GM21447 (cell line): ENCODE measurements at regions not wholly inside any gene's neighbourhood (a gene's known extent, or its start where the extent isn't known, plus 50 kb on each side); places are given as distances from the start of the nearest gene placed in this dataset.
"Not testable (repeated sequence)": the region's sequence is repeated elsewhere in the genome, so short reads cannot be mapped to it uniquely, and the experiment has no call there.

Experiments used
- ATAC-seq: cut with Tn5 transposase; IDR thresholded peaks from one replicate; pipeline ENCODE4 v1.9.1; 2021; ENCODE audit not compliant: unreplicated experiment

GRCh38 chr6:137401088-137401487 is 93.1 kb downstream of the OLIG3 start:
- no peak for ATAC-seq

DNA sequence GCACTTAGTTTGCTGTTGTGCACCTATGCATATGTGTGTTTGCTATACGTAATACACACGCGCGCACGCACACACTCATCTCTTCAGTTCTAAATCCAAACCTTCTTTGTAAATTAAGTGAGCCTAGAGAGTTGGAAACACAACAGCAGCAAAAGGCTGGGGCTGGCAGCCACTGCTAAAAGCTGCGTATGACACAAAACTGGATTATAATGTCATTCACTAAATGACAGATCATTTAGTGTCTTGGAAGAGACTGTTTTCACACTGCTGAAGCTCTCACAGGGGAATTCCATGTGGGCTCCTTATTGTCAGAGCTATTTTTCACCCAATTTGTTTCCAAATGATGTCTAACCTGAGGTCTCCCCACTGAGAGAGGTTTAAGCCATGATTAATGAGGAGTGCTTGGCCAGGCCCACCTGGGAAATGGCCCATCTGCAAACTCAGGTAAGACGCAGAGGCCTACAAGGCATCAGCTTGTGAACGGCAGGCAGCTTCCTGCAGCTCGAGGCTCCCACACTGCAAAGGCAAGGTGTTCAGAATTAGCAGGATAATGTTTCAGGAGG is 94.2 kb downstream of the OLIG3 start:
- ATAC-seq, result no peak

DNA sequence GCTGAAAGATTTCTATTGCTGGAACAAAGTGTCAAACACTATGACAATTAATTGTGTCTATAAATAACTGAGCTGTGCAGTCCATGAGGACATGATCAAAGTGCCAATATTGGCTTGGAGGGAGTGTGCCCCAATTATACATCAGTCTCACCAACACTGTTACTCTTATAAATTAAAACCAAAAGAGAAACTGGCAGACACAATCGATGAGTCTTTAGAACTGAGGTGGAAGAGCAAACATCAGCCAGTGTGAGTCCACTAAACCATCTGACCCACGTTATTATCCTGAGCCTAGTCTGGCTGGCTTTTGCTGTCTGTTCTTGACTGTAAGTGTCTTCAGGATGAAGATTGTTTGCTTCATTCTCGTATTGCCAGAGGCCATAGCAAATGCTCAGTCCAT is 98.9 kb downstream of the OLIG3 start:
- ATAC-seq, result no peak

DNA sequence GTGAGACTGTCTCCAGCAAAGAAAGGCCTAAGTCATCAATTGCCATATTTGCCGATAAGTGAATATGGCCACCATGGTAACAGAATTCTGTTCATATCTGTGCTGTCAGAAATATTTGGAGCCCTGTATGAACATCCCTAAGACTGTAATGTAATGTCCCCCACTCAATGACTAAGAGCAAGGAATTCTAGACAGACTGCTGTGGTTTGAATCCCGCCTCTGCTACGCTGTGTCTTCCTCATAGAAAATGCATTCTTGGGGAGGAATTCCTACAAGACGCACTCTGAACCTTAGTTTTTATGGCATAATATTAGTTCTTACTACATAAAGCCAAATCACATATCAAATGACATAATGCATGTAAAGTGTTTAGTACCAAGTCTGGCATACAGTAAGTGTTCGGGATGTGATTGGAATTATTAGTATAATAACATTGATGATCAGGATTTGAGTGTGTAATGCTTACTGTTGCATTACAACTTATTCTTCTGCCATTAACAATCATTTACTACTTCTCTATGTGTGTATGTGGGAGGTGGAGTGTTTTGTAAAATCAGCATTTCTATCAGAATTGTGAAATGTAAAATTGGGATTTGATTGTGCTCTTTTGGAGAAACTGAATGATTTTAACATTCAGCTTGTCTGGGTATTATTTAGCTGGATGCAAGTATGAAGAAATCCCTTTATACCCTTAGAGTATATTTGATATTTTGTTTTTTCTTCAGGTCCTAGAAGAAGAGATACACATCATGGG is 103.0 kb downstream of the OLIG3 start:
- no peak for ATAC-seq

DNA sequence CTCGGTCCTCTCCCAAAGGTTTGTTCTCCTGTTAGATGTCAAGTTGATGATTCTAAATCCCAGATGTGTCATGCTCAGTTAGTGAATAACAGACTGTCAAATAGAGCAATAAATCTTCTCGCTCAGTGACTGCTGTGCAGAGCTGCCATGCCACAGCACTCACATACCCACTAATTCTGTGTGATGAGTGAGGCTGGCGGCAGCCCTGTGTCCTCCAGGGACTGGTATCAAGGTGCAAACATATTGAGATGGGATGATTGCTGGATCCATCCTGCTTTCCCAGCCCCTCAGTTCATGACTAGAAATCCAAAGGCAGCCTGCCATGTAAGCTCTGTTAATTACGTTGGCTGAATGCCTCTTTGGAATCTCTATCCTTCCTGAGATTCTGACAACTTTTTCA is 103.9 kb downstream of the OLIG3 start:
- ATAC-seq, result no peak

DNA sequence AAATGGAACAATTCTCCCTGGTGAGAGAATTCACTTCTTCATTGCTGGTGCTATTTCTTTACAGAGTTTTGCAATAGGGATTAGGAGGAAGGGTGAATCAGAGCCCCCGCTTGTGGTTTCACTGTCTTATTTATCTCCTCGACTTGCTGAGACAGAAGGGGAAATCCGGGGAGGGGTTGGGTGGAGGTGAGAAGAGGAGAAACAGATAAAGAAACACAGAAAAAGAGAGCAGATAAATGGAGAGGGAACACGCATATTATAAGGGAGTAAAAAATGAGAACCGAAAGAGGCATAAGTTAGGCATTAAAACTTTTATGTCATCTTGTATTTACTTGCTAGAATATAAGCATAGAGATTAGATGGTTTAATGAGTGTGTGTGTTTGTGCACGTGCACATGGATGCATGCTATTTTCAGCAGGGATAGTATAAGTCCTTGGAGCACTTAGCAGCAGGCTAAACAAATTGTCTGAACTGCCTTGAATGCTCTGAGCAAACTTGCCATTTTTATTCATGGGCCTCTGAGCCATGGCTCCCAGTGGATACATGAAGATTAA is 105.0 kb downstream of the OLIG3 start:
- peak; percentile 89 for ATAC-seq

GRCh38 chr6:137387096-137387764 is 107.0 kb downstream of the OLIG3 start:
- ATAC-seq, result no peak

DNA sequence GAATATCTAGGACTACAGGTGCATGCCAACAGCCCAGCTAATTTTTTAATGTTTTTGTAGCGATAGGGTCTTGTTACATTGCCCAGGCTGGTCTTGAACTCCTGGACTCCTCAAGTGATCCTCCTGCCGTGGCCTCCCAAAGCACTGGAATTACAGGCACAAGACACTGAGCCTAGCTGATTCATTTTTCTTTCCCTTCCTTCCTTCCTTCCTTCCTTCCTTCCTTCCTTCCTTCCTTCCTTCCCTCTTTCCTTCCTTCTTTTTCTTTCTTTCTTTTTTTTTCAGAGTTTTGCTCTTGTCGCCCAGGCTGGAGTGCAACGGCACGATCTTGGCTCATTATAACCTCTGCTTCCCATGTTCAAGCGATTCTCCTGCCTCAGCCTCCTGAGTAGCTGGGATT is 110.9 kb downstream of the OLIG3 start:
- ATAC-seq, result not testable (repeated sequence)

GRCh38 chr6:137378090-137378369 is 116.2 kb downstream of the OLIG3 start:
- no peak for ATAC-seq

DNA sequence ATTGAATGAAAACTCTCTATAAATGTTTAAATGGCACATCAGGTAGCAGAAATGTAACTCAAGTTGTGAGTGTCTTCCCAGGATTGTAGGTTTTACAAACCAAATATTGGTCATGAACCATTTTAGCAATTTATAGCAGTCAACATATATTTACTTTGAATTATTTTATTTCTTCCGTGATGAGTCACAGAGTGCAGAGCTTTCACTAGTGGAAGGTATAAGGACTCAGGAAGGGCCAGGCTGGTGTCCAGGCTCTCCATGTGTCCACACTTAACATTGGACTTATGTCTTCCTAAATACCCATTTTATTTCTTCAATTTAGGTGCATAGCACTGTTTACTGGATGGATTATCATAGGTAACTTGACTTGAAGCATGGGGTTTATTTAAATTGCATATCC is 120.9 kb downstream of the OLIG3 start:
- ATAC-seq, result no peak

DNA sequence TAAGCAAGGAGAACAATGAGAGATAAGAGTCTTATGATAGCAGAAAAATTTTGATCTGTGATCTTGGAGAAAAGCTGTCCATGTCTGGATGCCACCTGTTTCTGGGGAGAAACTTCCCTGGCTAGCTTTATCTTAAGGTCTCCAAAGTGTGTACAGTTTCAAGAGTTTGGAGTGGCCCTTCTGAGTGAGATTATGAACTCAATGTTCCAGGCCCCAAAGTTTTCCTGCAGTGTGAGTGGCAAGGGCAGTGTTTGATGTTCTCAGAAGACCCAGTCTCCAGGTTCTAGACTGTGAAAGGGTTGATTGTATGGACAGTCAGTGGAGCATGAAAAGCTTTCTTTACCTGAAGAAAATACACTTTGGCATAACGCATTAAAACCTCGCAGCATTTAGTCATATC is 121.7 kb downstream of the OLIG3 start:
- no peak for ATAC-seq

DNA sequence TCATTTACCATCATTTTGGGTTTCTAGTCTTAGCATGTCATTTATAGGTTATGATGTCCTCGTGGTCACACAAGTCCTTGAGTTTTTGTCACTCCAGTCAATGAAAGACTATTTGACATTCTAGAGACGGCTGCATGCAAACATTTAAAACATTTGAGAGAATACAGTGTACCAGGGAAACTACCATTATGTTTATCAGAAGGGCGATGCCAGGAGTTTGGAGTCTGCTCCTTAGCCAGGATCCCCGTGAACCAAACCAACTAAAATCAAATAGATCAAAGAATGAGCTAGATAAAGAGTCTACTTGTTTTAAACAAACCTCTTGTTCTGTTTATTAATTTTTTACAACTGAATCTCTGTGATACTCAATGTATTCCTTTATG is 122.6 kb downstream of the OLIG3 start:
- no peak for ATAC-seq

GRCh38 chr6:137370871-137371633 is 123.1 kb downstream of the OLIG3 start:
- no peak for ATAC-seq

DNA sequence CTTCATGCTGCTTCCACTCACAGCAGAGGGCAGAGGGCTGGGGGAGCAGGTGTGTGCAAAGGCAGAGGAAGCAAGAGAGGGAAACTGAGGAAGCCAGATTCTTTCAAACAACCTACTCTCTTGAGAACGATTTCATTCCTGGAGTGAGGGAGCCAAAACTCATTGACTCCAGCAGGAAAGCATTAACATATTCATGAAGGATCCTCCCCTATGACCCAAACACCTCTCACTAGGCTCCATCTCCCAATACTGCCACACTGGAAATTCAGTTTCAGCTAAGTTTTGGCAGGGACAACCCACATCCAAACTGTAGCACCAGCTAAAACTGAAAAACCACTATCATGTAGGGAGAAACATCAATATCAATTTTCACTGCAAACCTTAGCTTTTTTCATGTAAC is 125.1 kb downstream of the OLIG3 start:
- no peak for ATAC-seq

- no peak for ATAC-seq
Measured at GRCh38 chr6:137365707-137366437, 128.3 kb downstream of the OLIG3 start.

GRCh38 chr6:137363805-137364138 is 130.4 kb downstream of the OLIG3 start:
- no peak for ATAC-seq

DNA sequence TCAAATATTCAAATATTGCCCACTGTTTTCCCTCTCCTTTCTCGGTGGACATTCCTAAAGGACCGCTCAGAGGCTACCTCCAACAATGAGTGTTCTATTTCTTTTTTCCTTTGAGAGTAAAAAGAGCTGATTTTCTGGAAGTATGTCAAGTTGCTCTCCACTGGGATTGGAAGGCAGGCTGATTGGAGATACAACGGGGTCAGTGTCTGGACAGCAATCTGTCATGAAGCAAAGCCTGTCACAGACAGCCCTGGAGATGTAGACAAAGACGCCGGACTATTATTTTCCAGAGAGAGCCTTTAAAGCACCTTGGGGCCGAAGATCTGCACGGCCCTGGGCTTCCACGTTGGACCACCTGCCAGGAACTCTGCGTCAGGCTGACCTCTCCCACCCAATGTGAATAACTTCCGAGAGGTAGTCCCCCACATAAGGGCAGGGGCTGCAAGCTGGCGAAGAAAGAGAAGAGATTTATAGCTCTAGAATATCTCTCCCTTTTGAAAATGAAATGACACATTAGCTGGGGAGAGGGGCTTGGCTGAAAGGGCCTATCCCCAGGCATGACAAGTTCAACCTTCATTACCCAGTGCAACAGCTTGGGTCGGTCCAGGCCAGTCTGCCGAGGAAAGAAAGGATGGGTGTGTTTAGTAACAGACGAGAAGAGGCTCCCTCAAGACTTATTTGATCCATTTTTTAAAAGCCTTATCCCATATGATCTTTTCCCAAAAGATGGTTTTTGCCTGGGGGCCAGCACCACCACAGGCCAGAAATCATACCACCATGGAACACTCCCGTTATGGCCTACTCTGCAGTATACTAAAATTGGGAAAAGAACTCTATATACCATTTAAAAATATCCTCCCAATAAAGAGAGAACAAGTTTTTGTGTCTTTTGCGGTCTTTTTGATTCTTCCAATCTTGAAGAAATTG is 131.1 kb downstream of the OLIG3 start:
- no peak for ATAC-seq

DNA sequence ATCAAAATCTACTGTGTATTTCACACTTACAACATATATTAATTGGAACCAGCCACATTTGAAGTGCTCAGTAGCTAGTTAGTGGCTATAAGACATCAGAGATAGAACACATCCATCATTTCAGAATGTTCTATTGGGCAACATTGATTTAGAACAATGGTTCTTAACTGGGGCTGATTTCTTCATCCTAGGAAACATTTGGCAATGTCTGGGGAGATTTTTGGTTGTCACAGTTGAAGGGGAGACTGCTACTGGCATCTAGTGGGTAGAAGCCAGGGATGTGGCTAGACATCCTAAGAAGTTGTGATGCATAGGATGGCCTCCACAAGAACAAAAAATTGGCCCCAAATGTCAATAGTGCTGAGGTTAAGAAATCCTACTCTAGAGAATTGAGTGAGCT is 132.5 kb downstream of the OLIG3 start:
- ATAC-seq, result no peak

DNA sequence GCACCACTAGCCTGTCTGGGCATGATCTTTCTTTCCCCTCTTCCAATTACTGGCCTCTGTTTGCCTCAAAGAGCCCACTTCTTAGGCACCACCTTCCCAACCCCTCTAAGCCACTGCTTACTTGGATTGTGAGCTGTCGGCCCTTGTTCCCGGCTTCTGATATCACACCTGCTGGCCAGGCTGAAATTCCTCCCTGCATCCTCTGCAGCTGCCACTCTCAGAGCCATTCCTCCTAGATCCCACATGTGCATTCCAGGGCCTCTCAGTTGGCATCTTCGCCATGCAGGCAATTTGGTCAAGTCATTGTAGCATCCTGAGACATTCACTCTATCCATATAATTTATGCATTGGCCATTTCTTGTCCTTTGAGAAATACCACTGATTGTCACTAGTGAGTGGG is 135.9 kb downstream of the OLIG3 start:
- no peak for ATAC-seq

GRCh38 chr6:137357948-137358266 is 136.3 kb downstream of the OLIG3 start:
- ATAC-seq, result no peak
